HEK293 (cell line): ENCODE measurements at regions not wholly inside any gene's neighbourhood (a gene's known extent, or its start where the extent isn't known, plus 50 kb on each side); places are given as distances from the start of the nearest gene placed in this dataset.

ENCODE experiments used
- CTCF ChIA-PET: fragments of 350-600 bp; formaldehyde crosslinking; extraction: SDS; loops from one replicate; lab custom pipeline; 2021; ENCODE audit warnings: antibody characterized with exemption; lab: Yijun Ruan, JAX
- POLR2A ChIA-PET: fragments of 300-600 bp; formaldehyde crosslinking; extraction: SDS; loops from one replicate; lab custom pipeline; 2020; ENCODE audit warnings: antibody characterized with exemption, inconsistent platforms; lab: Yijun Ruan, JAX
- H3K27ac ChIP-seq: fragments of 200-500 bp; sonication (Bioruptor generic); 2 replicates; pipeline ENCODE4 v1.5.1; 2014; ENCODE audit warnings: low read depth, low read length, control low read depth, inconsistent platforms; ENCODE audit errors: extremely low read depth
- H3K36me3 ChIP-seq, 2 experiments: fragments of 200-500 bp in 1 of 2; sonication (Bioruptor generic) in 1 of 2; 1 replicate in 1 of 2; 2 replicates in 1 of 2; pipeline ENCODE4 v1.5.1; 2014 to 2017; ENCODE audit warnings: inconsistent platforms in 2 of 2, low read length in 2 of 2; ENCODE audit not compliant: control insufficient read depth in 2 of 2, insufficient read depth in 1 of 2
- H3K4me1 ChIP-seq: fragments of 200-500 bp; sonication (Bioruptor generic); 2 replicates; pipeline ENCODE4 v1.5.1; 2014; ENCODE audit warnings: mild to moderate bottlenecking, low read length, inconsistent platforms; ENCODE audit not compliant: control insufficient read depth, insufficient read depth
- H3K4me3 ChIP-seq: 2 replicates; pipeline ENCODE4 v1.5.1; 2011; ENCODE audit warnings: low read depth, mild to moderate bottlenecking, control low read depth, low read length, moderate library complexity
- H3K9me3 ChIP-seq: fragments of 200-500 bp; sonication (Bioruptor generic); 2 replicates; pipeline ENCODE4 v1.5.1; 2014; ENCODE audit warnings: low read depth, low read length, inconsistent platforms; ENCODE audit not compliant: control insufficient read depth, insufficient read depth
- AEBP2 ChIP-seq: fragments of 450-650 bp; formaldehyde crosslinking; IDR thresholded peaks from 2 replicates; pipeline ENCODE4 v1.5.1; 2016; ENCODE audit warnings: missing biosample characterization, missing genetic modification characterization, borderline replicate concordance
- FEZF1 ChIP-seq: fragments of 450-650 bp; formaldehyde crosslinking; IDR thresholded peaks from 2 replicates; pipeline ENCODE4 v1.5.1; 2016; ENCODE audit warnings: missing biosample characterization, missing genetic modification characterization
- GLI2 ChIP-seq: fragments of 450-650 bp; formaldehyde crosslinking; IDR thresholded peaks from 2 replicates; pipeline ENCODE4; 2017; ENCODE audit warnings: missing biosample characterization, missing genetic modification characterization, low read depth, borderline replicate concordance
- HOXA7 ChIP-seq: sonication (generic); formaldehyde crosslinking; IDR thresholded peaks from 2 replicates; pipeline ENCODE4 v1.8.1; 2022; ENCODE audit warnings: missing genetic modification reagents, borderline replicate concordance
- HOXD13 ChIP-seq: sonication (generic); formaldehyde crosslinking; IDR thresholded peaks from 2 replicates; pipeline ENCODE4 v1.8.0; 2022; ENCODE audit warnings: missing genetic modification reagents, borderline replicate concordance
- KLF17 ChIP-seq: fragments of 450-650 bp; formaldehyde crosslinking; IDR thresholded peaks from 2 replicates; pipeline ENCODE4 v1.5.1; 2016; ENCODE audit warnings: missing biosample characterization, missing genetic modification characterization
- KLF9 ChIP-seq: fragments of 450-650 bp; formaldehyde crosslinking; IDR thresholded peaks from 2 replicates; pipeline ENCODE4 v1.5.1; 2016; ENCODE audit warnings: missing biosample characterization, missing genetic modification characterization, low read depth
- PATZ1 ChIP-seq: fragments of 450-650 bp; formaldehyde crosslinking; IDR thresholded peaks from 2 replicates; pipeline ENCODE4 v1.5.1; 2016; ENCODE audit warnings: missing biosample characterization, missing genetic modification characterization
- PRDM6 ChIP-seq: fragments of 450-650 bp; formaldehyde crosslinking; IDR thresholded peaks from 2 replicates; pipeline ENCODE4 v1.5.1; 2017; ENCODE audit warnings: missing biosample characterization, missing genetic modification characterization
- SALL2 ChIP-seq: fragments of 450-650 bp; formaldehyde crosslinking; IDR thresholded peaks from 2 replicates; pipeline ENCODE4 v1.5.0; 2017; ENCODE audit warnings: missing biosample characterization, mild to moderate bottlenecking, missing genetic modification characterization, borderline replicate concordance
- SP2 ChIP-seq: fragments of 450-650 bp; formaldehyde crosslinking; IDR thresholded peaks from 2 replicates; pipeline ENCODE4 v1.5.1; 2016; ENCODE audit warnings: missing biosample characterization, missing genetic modification characterization
- SP3 ChIP-seq: fragments of 450-650 bp; formaldehyde crosslinking; IDR thresholded peaks from 2 replicates; pipeline ENCODE4 v1.5.1; 2016; ENCODE audit warnings: missing biosample characterization, missing genetic modification characterization
- TRIM28 ChIP-seq: IDR thresholded peaks from 2 replicates; pipeline ENCODE4 v1.6.1; 2011; ENCODE audit warnings: low read length, control low read depth, borderline replicate concordance
- ZBTB11 ChIP-seq: fragments of 450-650 bp; formaldehyde crosslinking; conservative IDR thresholded peaks from 2 replicates; pipeline ENCODE4 v1.5.1; 2016; ENCODE audit warnings: low read depth, missing biosample characterization, missing genetic modification characterization
- ZBTB17 ChIP-seq: fragments of 450-650 bp; formaldehyde crosslinking; IDR thresholded peaks from 2 replicates; pipeline ENCODE4 v1.5.1; 2016; ENCODE audit warnings: missing biosample characterization, missing genetic modification characterization
- ZFHX2 ChIP-seq: fragments of 450-650 bp; formaldehyde crosslinking; conservative IDR thresholded peaks from 2 replicates; pipeline ENCODE4 v1.5.1; 2016; ENCODE audit warnings: missing biosample characterization, missing genetic modification characterization
- ZNF132 ChIP-seq: fragments of 450-650 bp; formaldehyde crosslinking; IDR thresholded peaks from 2 replicates; pipeline ENCODE4 v1.5.1; 2017; ENCODE audit warnings: missing biosample characterization, missing genetic modification characterization, borderline replicate concordance
- ZNF169 ChIP-seq: fragments of 450-650 bp; formaldehyde crosslinking; IDR thresholded peaks from 2 replicates; pipeline ENCODE4 v1.5.1; 2016; ENCODE audit warnings: missing biosample characterization, missing genetic modification characterization
- ZNF23 ChIP-seq: fragments of 450-650 bp; formaldehyde crosslinking; IDR thresholded peaks from 2 replicates; pipeline ENCODE4 v1.5.1; 2016; ENCODE audit warnings: missing biosample characterization, missing genetic modification characterization, borderline replicate concordance
- ZNF248 ChIP-seq: fragments of 450-650 bp; formaldehyde crosslinking; IDR thresholded peaks from 2 replicates; pipeline ENCODE4 v1.5.1; 2017; ENCODE audit warnings: missing biosample characterization, missing genetic modification characterization
- ZNF510 ChIP-seq: fragments of 450-650 bp; formaldehyde crosslinking; IDR thresholded peaks from 2 replicates; pipeline ENCODE4 v1.5.1; 2018; ENCODE audit warnings: mild to moderate bottlenecking, missing genetic modification characterization, missing biosample characterization; ENCODE audit not compliant: insufficient replicate concordance
- ZNF514 ChIP-seq: fragments of 450-650 bp; formaldehyde crosslinking; IDR thresholded peaks from 2 replicates; pipeline ENCODE4 v1.5.1; 2016; ENCODE audit warnings: missing biosample characterization, missing genetic modification characterization
- ZNF585B ChIP-seq: fragments of 450-650 bp; formaldehyde crosslinking; IDR thresholded peaks from 2 replicates; pipeline ENCODE4 v1.5.1; 2016; ENCODE audit warnings: missing biosample characterization, missing genetic modification characterization
- ZNF626 ChIP-seq: fragments of 450-650 bp; sonication (Bioruptor Pico); formaldehyde crosslinking; IDR thresholded peaks from 2 replicates; pipeline ENCODE4 v1.5.1; 2018; ENCODE audit warnings: missing biosample characterization, missing genetic modification characterization, inconsistent platforms
- ZSCAN18 ChIP-seq: fragments of 450-650 bp; formaldehyde crosslinking; IDR thresholded peaks from 2 replicates; pipeline ENCODE4 v1.5.1; 2016; ENCODE audit warnings: missing biosample characterization, missing genetic modification characterization
- ZSCAN23 ChIP-seq: fragments of 450-650 bp; formaldehyde crosslinking; IDR thresholded peaks from 2 replicates; pipeline ENCODE4 v1.5.1; 2016; ENCODE audit warnings: missing biosample characterization, missing genetic modification characterization
- ZSCAN30 ChIP-seq: fragments of 450-650 bp; IDR thresholded peaks from 2 replicates; pipeline ENCODE4 v1.5.1; 2018; ENCODE audit warnings: missing biosample characterization, mild to moderate bottlenecking, missing genetic modification characterization, moderate library complexity

- no peak overlapping the region for H3K27ac ChIP-seq
- no peak overlapping the region for H3K4me3 ChIP-seq
- no peaks in the 10 kb centered on the region for H3K36me3 ChIP-seq
- TF ChIP-seq HOXA7 (CRISPR knock-in tag) (no peak), SP2 (tag by site-specific recombination) (no peak), ZNF248 (tag by site-specific recombination) (no peak), PATZ1 (tag by site-specific recombination) (no peak), AEBP2 (no peak), ZNF510 (no peak), ZBTB17 (no peak), ZNF585B (tag by site-specific recombination) (no peak), ZNF23 (tag by site-specific recombination) (no peak), TRIM28 (no peak), FEZF1 (tag by site-specific recombination) (no peak), ZNF626 (tag by site-specific recombination) (no peak), SALL2 (tag by site-specific recombination) (no peak), HOXD13 (CRISPR knock-in tag) (no peak), ZNF132 (tag by site-specific recombination) (no peak), ZNF514 (tag by site-specific recombination) (no peak)
- no peaks in the 10 kb centered on the region for H3K9me3 ChIP-seq
- H3K4me1 ChIP-seq = no peaks in the 10 kb centered on the region
- ChIA-PET CTCF (no interaction called here), POLR2A (no interaction called here)
Observed at GRCh38 chr16:63752347-63752746, 1369.5 kb downstream of the CDH11 start.

- Histone ChIP-seq H3K36me3 (no peaks in the 10 kb centered on the region), H3K9me3 (no peaks in the 10 kb centered on the region), H3K27ac (no peak overlapping the region), H3K4me1 (no peaks in the 10 kb centered on the region), H3K4me3 (no peak overlapping the region)
- CTCF ChIA-PET = no interaction called here
- POLR2A ChIA-PET = no interaction called here
- TF ChIP-seq ZBTB11 (tag by site-specific recombination) = no peak
- no peak for TF ChIP-seq KLF9
- TF ChIP-seq ZSCAN30 (tag by site-specific recombination) = no peak
- TF ChIP-seq ZSCAN18 (tag by site-specific recombination) = no peak
- no peak for TF ChIP-seq ZNF169 (tag by site-specific recombination)
- no peak for TF ChIP-seq SP3 (tag by site-specific recombination)
- no peak for TF ChIP-seq GLI2
- no peak for TF ChIP-seq PRDM6 (tag by site-specific recombination)
- TF ChIP-seq ZFHX2 = no peak
- no peak for TF ChIP-seq ZSCAN23 (tag by site-specific recombination)
- no peak for TF ChIP-seq KLF17 (tag by site-specific recombination)
Observed at GRCh38 chr16:63749276-63749675, 1372.6 kb downstream of the CDH11 start.
